Dendritic cell treated with granulocyte-macrophage colony-stimulating factor and Interleukin-4, amounts not matched to agents 40 ng/mL and 50 ng/mL, for 4 days (primary cell): ENCODE measurements at regions not wholly inside any gene's neighbourhood (a gene's known extent, or its start where the extent isn't known, plus 50 kb on each side); places are given as distances from the start of the nearest gene placed in this dataset.
"Not testable (repeated sequence)": the region's sequence is repeated elsewhere in the genome, so short reads cannot be mapped to it uniquely, and the experiment has no call there.

Source experiments
- H3K27ac Mint-ChIP-seq: one replicate; pipeline ENCODE4 v1.8.0; 2022; ENCODE audit warnings: mild to moderate bottlenecking, mixed read lengths
- H3K27me3 Mint-ChIP-seq: one replicate; pipeline ENCODE4 v1.8.0; 2022; ENCODE audit warnings: mild to moderate bottlenecking, mixed read lengths
- H3K36me3 Mint-ChIP-seq: one replicate; pipeline ENCODE4 v1.8.0; 2022; ENCODE audit warnings: low read depth, mixed read lengths
- H3K4me1 Mint-ChIP-seq: one replicate; pipeline ENCODE4 v1.8.0; 2022; ENCODE audit warnings: low read depth, mixed read lengths
- H3K4me3 Mint-ChIP-seq: one replicate; pipeline ENCODE4 v1.8.0; 2022; ENCODE audit warnings: mild to moderate bottlenecking, moderate library complexity, mixed read lengths
- H3K9me3 Mint-ChIP-seq: one replicate; pipeline ENCODE4 v1.8.0; 2022; ENCODE audit warnings: mixed read lengths
- intact Hi-C: fragments of 100-400 bp; cut with micrococcal nuclease; formaldehyde crosslinking; loops from one replicate; pipeline ENCODE4 v1.15.0; 2022

DNA sequence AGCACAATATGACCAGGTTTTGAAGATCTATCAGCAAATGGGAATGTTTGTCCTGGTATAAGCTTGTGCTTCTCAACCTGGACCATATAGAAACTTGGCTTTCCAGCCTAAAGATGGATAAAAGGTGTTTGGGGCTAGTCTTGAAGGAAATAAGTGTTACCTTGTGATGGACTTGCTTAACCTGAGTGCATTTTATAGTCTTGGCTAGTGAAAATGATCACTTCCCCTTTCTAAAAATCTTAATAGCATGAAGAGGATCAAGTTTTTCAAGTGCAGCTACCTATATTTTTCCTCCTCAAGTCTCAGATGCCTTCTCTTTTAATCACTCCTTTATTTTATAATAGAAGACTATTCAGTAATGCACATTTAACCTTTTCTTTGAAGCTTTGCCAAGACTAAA lies 919.8 kb upstream of the SLITRK1 start:
- no peaks in the 10 kb centered on the region for H3K4me1 Mint-ChIP-seq
- intact Hi-C loops, result no loop called here
- no peak overlapping the region for H3K4me3 Mint-ChIP-seq
- no peaks in the 10 kb centered on the region for H3K36me3 Mint-ChIP-seq
- no peaks in the 10 kb centered on the region for H3K27me3 Mint-ChIP-seq
- H3K27ac Mint-ChIP-seq, result no peak overlapping the region
- peaks cover 18% of the 10 kb centered on the region for H3K9me3 Mint-ChIP-seq

DNA sequence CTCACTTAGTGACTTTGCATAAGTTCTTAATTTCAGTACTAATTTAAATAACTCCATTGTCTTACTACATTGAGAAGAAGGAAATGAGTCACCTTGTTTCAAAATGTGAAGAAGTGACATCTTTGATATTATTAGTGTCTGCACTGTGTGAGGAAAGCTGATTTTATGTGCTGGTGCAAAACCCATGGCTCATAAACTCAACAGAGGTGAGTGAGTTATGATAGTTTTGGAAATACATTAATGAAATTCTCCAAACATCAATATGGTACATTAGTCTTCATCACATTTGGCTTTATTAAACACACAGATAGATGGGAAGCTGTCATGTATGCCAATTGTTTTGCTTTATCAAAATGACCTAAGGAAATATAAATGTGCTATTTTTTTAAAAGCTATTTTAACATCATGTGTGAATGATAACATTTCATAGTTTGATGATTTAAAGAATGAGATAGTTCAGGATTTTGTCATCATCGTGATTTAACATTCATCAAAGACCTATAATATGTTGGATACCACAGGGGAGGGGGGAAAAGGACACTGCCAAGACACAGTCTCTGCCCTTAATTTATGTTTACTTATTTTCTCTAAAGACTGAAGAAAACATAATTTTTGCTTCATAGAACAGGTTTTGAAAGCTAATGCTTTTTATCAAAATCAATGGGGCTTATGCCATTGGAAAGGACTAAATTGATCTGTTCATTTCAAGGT lies 902.3 kb upstream of the SLITRK1 start:
- Mint-ChIP-seq H3K36me3 (no peaks in the 10 kb centered on the region), H3K4me1 (no peaks in the 10 kb centered on the region), H3K27ac (no peak overlapping the region), H3K9me3 (peaks cover 51% of the 10 kb centered on the region), H3K27me3 (no peaks in the 10 kb centered on the region), H3K4me3 (no peak overlapping the region)
- intact Hi-C loops, result no loop called here

DNA sequence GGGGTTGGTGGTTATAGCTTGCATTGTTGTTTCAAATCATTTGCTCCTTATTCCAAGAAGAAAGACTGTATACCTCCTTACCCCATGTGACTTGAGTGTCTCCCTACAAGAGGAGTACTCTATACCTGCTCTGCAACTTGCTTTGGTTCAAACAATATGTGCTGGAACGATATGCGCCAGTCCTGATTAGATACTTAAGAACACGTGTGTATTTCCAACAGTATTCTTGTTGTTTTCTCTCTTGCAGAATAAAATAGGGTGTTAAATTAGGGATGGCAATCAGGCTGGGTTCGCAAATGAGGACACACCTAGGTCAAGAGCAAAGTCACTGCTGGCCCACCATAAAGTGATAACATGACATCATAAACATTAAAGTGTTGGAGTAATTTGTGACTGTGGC lies 895.0 kb upstream of the SLITRK1 start:
- Mint-ChIP-seq H3K27me3 (no peaks in the 10 kb centered on the region), H3K27ac (no peak overlapping the region), H3K9me3 (peaks cover 17% of the 10 kb centered on the region), H3K36me3 (no peaks in the 10 kb centered on the region), H3K4me3 (no peak overlapping the region), H3K4me1 (no peaks in the 10 kb centered on the region)
- intact Hi-C loops, result no loop called here

DNA sequence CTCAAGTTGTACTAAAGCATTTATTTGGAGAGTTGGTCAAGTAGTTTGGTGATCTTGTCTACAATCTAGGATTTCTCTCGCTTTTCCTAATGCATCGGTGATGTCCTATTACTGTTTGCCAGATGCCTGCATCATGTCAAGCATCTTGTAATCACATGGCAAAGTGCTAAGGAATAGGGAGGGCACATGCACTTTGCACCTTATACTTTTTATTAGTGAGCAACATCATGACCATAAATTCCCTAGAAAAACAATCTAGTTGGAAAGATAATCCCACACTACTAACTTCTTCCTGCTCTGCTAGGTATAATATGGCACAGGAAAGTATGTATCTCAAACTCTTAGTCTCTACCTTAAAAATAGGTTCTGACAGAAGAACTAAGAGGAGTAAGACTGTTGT lies 894.3 kb upstream of the SLITRK1 start:
- no peaks in the 10 kb centered on the region for H3K4me1 Mint-ChIP-seq
- H3K27me3 Mint-ChIP-seq, result no peaks in the 10 kb centered on the region
- intact Hi-C loops, result no loop called here
- H3K27ac Mint-ChIP-seq, result no peak overlapping the region
- peaks cover 11% of the 10 kb centered on the region for H3K9me3 Mint-ChIP-seq
- H3K4me3 Mint-ChIP-seq, result no peak overlapping the region
- no peaks in the 10 kb centered on the region for H3K36me3 Mint-ChIP-seq

DNA sequence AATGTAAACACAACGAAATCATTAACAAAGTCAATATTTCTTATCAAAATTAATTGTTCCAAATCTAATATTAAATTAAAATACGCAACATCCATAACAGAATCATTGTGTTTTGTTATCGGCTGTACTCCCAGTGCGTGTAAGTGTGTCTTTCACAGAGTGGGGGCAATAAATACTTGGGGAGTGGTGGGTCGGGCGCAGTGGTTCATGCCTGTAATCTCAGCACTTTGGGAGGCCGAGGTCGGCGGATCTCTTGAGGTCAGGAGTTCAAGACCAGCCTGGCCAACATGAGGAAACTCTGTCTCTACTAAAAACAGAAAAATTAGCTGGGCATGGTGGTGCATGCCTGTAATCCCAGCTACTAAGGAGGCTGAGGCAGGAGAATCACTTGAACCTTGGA lies 893.6 kb upstream of the SLITRK1 start:
- intact Hi-C loops, H3K27me3 Mint-ChIP-seq, H3K4me3 Mint-ChIP-seq, H3K4me1 Mint-ChIP-seq, H3K27ac Mint-ChIP-seq, H3K36me3 Mint-ChIP-seq: not testable (repeated sequence)
- H3K9me3 Mint-ChIP-seq, result peaks cover 10% of the 10 kb centered on the region

DNA sequence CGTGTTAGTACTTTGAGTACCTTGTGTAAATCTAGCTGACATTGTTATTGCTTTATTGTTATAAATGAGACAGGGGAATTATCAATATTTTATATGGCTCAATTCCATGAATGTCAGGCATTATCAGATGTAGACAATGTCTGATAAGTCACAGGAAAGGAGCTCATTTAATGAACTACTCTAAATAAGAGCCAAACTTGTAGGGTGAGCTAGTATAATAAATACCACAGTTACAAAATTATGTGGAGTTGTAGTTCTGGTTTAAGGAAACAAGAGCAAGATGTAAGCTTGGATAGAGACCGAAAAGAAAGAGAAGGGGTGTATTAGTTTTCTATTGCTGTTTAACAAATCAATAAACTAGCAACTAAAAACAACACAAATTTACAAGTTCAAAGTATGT lies 891.8 kb upstream of the SLITRK1 start:
- H3K36me3 Mint-ChIP-seq, result no peaks in the 10 kb centered on the region

DNA sequence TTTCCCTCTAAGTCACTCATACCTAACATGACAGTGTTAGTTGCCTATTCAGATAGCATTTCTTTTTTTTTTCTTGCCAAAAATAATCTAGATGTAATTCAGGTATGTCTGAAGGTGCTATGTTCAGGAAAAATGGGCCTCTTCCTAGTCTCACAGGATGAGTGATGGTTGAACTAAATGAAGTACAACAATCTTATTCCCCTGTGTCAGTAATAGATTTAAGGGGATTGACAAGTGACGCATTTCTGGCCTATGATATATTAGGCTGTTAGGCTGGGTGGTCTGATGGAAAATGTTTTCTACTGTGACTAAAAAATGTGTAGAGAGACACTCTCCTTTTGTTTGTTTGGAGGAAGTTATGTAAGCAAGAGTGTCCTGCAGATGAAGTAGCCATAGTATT lies 878.7 kb upstream of the SLITRK1 start:
- Mint-ChIP-seq H3K4me1 (no peaks in the 10 kb centered on the region), H3K27me3 (no peaks in the 10 kb centered on the region), H3K36me3 (no peaks in the 10 kb centered on the region), H3K4me3 (no peak overlapping the region), H3K9me3 (no peaks in the 10 kb centered on the region), H3K27ac (no peak overlapping the region)
- intact Hi-C loops, result no loop called here

More for the DNA sequence above, 891.8 kb upstream of the SLITRK1 start:
- Mint-ChIP-seq H3K4me3 (no peak overlapping the region), H3K4me1 (no peaks in the 10 kb centered on the region), H3K27me3 (no peaks in the 10 kb centered on the region), H3K27ac (no peak overlapping the region), H3K9me3 (peaks cover 7% of the 10 kb centered on the region)
- intact Hi-C loops, result no loop called here

DNA sequence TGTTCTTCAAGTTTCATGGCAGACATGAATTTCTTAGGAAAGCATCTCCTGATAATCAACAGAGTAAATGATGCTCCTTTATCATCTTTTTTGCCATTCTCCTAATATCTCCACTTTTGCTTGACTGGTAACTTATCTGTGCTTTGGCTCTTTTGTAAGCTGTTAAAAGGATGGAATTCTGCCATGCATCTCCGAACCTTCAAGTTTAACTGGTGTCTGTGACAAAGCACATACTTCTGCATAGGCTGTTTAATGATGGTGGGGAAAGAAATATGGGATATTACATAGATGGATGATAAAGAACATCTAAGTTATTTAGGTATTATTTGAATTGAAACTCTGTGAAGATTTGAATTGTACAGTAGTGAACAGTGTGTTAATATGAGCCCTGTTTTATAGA lies 866.9 kb upstream of the SLITRK1 start:
- H3K36me3 Mint-ChIP-seq, result no peaks in the 10 kb centered on the region
- no peaks in the 10 kb centered on the region for H3K27me3 Mint-ChIP-seq
- H3K27ac Mint-ChIP-seq, result no peak overlapping the region
- H3K9me3 Mint-ChIP-seq, result peaks cover 18% of the 10 kb centered on the region
- no peak overlapping the region for H3K4me3 Mint-ChIP-seq
- no peaks in the 10 kb centered on the region for H3K4me1 Mint-ChIP-seq
- intact Hi-C loops, result no loop called here

DNA sequence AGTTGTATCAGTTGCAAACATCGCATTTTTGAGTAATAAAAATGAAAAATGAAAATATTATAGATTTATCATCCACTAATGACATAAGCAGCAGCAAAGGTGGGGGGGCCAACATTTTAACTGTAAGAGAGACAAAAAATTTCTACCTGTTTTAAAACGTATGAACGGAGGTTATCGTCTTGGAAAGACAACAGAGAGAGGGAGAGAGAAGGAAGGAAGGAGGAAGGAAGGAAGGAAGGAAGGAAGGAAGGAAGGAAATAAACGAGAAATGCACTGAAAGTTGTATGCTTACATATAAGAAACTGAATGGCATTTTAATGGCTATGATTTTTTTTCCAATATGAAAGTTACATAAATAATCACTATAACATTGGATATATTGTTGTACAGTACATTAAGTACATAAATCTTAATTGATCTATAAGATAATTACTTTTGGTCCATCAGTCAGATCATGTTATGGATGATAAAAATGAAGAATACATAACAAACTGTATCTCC lies 862.8 kb upstream of the SLITRK1 start:
- H3K4me3 Mint-ChIP-seq, result no peak overlapping the region
- H3K4me1 Mint-ChIP-seq, result no peaks in the 10 kb centered on the region
- H3K9me3 Mint-ChIP-seq, result peaks cover 18% of the 10 kb centered on the region
- no peak overlapping the region for H3K27ac Mint-ChIP-seq
- no peaks in the 10 kb centered on the region for H3K36me3 Mint-ChIP-seq
- intact Hi-C loops, result no loop called here
- H3K27me3 Mint-ChIP-seq, result no peaks in the 10 kb centered on the region

DNA sequence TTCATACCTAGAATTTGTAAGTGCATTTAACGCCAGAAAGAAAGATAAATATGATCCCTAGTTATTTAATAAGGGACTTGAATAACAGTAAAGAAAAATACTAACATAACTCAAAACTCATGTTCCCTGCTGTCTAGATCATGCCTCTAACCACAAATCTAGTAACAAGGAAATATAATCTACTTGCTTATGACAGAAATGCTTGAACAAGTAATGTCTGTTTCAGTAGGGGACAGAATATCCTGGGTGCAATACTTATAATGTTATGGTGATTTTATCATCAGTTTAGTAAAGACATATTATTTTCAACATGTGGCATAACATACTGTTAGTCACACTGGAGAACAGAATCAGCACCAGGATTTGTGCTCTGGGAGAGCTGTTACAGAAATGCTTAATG lies 861.9 kb upstream of the SLITRK1 start:
- intact Hi-C loops, result no loop called here
- H3K27ac Mint-ChIP-seq, result no peak overlapping the region
- no peaks in the 10 kb centered on the region for H3K4me1 Mint-ChIP-seq
- no peak overlapping the region for H3K4me3 Mint-ChIP-seq
- no peaks in the 10 kb centered on the region for H3K27me3 Mint-ChIP-seq
- H3K9me3 Mint-ChIP-seq, result peaks cover 18% of the 10 kb centered on the region
- H3K36me3 Mint-ChIP-seq, result no peaks in the 10 kb centered on the region

DNA sequence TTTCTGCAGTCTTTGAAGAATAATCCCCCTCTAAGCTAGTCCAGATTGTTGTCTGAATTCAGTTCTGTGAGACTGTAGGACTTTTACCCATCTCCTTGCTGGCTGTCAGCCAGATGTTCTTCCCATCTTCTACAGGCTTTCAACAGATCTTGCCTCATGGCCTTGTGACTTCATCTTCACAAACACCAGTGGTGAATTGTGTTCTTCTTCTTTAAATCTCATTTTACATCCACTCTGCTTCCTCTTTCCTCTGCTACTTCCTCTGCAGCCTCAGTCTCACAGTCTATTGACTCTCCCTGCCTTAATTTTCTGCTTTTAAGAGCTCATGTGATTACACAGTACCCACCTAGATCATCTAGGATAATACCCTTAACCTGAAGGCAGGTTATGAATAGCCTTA lies 859.0 kb upstream of the SLITRK1 start:
- no peaks in the 10 kb centered on the region for H3K36me3 Mint-ChIP-seq
- H3K27me3 Mint-ChIP-seq, result no peaks in the 10 kb centered on the region
- intact Hi-C loops, result no loop called here
- H3K27ac Mint-ChIP-seq, result no peak overlapping the region
- H3K4me1 Mint-ChIP-seq, result no peaks in the 10 kb centered on the region
- no peak overlapping the region for H3K4me3 Mint-ChIP-seq
- H3K9me3 Mint-ChIP-seq, result peaks cover 16% of the 10 kb centered on the region

DNA sequence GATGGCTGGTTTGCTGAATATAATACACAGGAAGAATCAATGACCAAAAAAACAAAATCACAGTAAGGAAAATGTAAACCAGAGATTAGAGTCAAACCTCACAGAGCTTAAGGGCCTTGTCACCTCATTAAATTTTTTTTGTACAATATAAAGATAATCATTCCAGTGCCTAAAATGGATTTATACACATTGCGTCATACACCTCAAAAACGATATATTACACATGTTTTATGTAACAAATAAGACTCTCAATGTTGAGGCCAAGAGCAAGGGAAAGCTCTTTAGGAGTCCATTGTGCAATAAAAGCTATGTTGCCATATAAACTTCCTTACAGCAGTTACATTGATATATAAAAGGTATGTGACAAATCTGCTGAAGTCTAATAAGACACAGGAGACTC lies 856.7 kb upstream of the SLITRK1 start:
- Mint-ChIP-seq H3K9me3 (peaks cover 20% of the 10 kb centered on the region), H3K36me3 (no peaks in the 10 kb centered on the region), H3K27ac (no peak overlapping the region), H3K4me1 (no peaks in the 10 kb centered on the region), H3K4me3 (no peak overlapping the region), H3K27me3 (no peaks in the 10 kb centered on the region)
- intact Hi-C loops, result no loop called here

DNA sequence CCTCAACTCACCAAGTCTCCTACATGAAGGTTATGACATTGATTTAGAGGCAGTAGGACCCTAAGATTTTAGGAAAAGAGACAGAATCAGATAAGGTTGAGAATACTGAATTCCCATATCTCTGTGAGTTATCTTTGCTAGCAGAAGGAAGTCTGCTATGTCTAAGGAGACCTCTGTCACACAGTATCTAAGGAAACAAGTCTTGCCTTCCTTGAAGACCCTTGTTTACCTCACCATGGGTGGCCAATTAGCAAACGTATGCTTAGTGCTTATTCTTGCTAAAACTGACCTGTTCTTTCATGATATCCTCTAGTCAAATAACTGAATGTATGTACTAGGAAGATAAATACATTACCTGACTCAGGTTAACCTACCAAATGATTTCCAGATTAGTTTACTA lies 855.4 kb upstream of the SLITRK1 start:
- intact Hi-C loops, result no loop called here
- Mint-ChIP-seq H3K27ac (no peak overlapping the region), H3K9me3 (peaks cover 20% of the 10 kb centered on the region), H3K27me3 (no peaks in the 10 kb centered on the region), H3K4me1 (no peaks in the 10 kb centered on the region), H3K36me3 (no peaks in the 10 kb centered on the region), H3K4me3 (no peak overlapping the region)

DNA sequence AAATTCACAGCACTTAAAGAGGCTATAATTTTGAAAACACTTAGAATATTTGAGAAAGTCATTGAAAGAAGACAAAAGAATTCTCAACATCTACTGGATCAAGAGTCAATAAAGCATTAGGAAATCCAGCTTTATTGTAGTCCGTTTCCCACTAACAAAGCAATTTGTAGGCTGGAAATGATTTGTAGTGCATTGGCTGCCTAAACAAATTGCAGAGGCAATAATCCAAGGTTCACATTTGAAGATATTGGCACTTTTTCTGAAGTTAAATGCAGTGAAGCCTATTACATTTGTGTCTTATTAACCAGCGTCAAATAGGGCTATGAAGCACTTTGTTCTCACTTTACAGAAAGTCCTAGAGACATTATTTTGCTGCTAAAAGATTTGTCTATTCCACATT lies 848.1 kb upstream of the SLITRK1 start:
- no peak overlapping the region for H3K27ac Mint-ChIP-seq
- intact Hi-C loops, result no loop called here
- H3K9me3 Mint-ChIP-seq, result peaks cover 3% of the 10 kb centered on the region
- no peaks in the 10 kb centered on the region for H3K36me3 Mint-ChIP-seq
- H3K4me3 Mint-ChIP-seq, result no peak overlapping the region
- no peaks in the 10 kb centered on the region for H3K27me3 Mint-ChIP-seq
- H3K4me1 Mint-ChIP-seq, result no peaks in the 10 kb centered on the region

DNA sequence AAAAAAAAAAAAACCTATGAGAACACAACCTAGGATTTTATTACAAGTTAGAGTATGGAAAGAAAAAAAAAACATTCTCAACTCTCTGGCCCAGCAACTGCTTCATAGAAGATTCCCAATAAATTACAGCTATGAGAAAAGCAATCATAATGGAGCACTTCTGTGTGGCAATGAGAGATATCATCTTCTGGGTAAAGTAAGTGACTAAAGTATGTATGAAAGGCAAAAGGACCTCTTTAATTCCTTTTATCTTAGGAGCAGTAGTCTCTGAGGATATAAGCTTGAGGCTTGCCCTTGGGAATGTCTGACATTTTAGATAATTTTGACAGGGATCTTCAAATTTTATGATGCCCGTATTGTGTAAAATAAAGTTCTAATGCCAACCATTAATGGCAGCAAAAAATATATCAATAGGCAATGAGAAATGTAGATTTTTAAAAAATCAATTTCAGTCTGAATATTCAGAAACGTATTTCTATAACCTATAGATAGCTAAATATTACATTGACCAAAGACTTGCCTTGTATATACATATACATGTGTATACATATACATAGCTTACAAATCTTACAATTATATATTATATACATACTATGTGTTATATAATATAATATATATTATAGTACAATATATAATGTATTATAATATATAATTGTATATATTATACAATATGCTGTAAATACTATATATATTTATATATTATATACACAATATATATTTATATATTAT lies 823.9 kb upstream of the SLITRK1 start:
- Mint-ChIP-seq H3K9me3 (peaks cover 12% of the 10 kb centered on the region), H3K27me3 (no peaks in the 10 kb centered on the region), H3K4me3 (no peak overlapping the region), H3K4me1 (no peaks in the 10 kb centered on the region), H3K27ac (no peak overlapping the region), H3K36me3 (no peaks in the 10 kb centered on the region)
- intact Hi-C loops, result no loop called here
